T47D (cell line): ENCODE measurements at regions not wholly inside any gene's neighbourhood (a gene's known extent, or its start where the extent isn't known, plus 50 kb on each side); places are given as distances from the start of the nearest gene placed in this dataset.
"Not testable (repeated sequence)": the region's sequence is repeated elsewhere in the genome, so short reads cannot be mapped to it uniquely, and the experiment has no call there.

ENCODE experiments used
- DNase-seq, 2 experiments: peaks; one replicate each; pipeline versions ENCODE4 v3.0.0 to v3.0.0-alpha.2; 2011 to 2012; ENCODE audit warnings: low read depth in 1 of 2, low spot score in 1 of 2
- JUND ChIP-seq: IDR thresholded peaks from 2 replicates; pipeline ENCODE4 v1.6.1; 2012; ENCODE audit warnings: low read depth
- in situ Hi-C: cut with HindIII; loops from 2 replicates; pipeline ENCODE4 v1.10.0; 2016; ENCODE audit warnings: low sequenced_read_pairs, low pct_unique_long_range_greater_than_20kb

DNA sequence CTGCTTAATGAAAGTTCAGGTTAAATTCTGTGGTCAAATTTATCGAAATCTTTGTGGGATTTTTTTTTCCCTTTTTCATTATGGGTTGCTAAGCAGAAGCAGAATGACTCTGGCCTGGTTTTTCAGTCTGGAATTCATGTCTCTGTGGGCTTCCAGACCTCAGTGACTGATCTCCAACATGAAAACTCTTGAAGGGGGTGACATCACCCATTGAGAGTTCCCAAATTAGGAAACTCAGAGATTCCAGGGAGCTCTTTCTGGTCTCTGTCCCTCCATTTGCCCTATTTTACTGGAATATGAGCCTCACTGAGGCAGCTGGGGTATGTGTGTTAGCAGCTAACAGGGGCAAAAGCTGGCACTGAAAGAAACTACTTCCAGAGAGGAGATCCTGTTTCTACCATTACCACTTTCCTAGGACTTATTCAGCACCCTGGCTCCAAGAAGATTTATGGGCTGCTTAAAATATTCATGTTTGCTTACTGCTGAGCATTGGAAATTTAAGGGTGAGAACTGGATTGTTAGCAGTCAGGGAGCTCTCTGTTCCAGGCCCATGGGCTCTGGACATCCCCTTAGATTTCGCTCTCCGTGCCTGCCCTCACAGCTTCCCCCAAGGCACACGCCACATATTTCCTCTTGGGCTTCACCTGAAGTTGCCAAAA, 203.4 kb upstream of the SPAG17 start:
- no peak for DNase-seq
- in situ Hi-C loops = no loop called here
- no peak for TF ChIP-seq JUND

GRCh38 chr1:118381197-118381869, 196.3 kb upstream of the SPAG17 start:
- in situ Hi-C loops = no loop called here
- no peak for TF ChIP-seq JUND
- DNase-seq = no peak

- DNase-seq, in situ Hi-C loops: not testable (repeated sequence)
Observed at GRCh38 chr1:118377183-118377582, 192.2 kb upstream of the SPAG17 start.

- no peak for DNase-seq
- TF ChIP-seq JUND = no peak
- in situ Hi-C loops = no loop called here
Observed at GRCh38 chr1:118371612-118372011, 186.6 kb upstream of the SPAG17 start.

DNA sequence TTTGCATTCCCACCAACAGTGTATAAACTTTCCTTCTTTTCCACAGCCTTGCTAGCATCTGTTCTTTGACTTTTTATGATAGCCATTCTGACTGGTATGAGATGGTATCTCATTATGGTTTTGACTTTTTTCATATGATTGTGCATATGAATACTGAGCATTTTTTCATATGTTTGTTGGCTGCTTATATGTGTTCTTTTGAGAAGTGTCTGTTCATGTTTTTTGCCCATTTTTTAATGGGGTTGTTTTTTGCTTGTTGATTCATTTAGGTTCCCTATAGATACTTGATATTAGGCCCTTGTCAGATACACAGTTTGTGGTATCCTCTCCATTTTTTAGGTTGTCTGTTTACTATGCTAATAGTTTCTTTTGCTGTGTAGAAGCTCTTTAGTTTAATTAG, 185.8 kb upstream of the SPAG17 start:
- DNase-seq = no peak
- TF ChIP-seq JUND = no peak
- in situ Hi-C loops = no loop called here

DNA sequence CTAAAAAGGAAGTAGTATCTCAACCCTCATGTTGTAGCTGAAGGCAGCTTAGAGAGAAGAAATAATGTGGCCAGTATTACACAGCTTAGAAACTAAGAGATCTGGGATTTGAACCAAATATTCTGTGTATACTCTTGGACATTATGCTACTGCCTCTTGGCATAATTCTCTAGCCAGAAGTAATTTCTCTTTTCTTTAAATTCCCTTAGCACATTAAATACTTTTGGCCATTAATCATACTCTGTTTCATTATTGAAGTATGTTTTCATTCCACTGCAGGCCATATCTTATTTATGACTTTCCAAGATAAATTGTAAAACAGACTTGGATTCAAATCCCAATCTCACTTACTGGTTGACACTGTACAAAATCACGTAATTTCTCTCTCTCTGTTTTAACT, 181.3 kb upstream of the SPAG17 start:
- TF ChIP-seq JUND = no peak
- no peak for DNase-seq
- in situ Hi-C loops = no loop called here

DNA sequence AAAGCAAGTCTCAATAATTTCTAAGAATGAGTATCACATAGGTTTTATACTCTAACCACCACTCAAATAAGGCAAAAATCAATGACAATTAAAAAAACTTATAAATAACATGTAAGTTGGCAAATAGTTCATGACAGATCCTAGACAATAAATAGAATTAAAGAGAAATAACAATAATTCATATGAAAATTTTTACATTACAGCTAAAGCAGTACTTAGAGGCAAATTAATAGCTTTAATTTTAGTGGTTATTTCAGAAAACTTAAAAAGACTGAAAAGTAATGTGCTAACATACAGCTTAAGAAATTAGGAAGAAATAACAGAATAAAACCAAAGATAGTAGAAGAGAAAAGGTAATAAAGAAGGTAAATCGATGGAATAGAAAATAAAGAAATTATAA, 179.9 kb upstream of the SPAG17 start:
- in situ Hi-C loops = no loop called here
- no peak for TF ChIP-seq JUND
- DNase-seq = no peak

- TF ChIP-seq JUND = no peak
- no peak for DNase-seq
- in situ Hi-C loops = no loop called here
Observed at GRCh38 chr1:118363396-118363795, 178.4 kb upstream of the SPAG17 start.

DNA sequence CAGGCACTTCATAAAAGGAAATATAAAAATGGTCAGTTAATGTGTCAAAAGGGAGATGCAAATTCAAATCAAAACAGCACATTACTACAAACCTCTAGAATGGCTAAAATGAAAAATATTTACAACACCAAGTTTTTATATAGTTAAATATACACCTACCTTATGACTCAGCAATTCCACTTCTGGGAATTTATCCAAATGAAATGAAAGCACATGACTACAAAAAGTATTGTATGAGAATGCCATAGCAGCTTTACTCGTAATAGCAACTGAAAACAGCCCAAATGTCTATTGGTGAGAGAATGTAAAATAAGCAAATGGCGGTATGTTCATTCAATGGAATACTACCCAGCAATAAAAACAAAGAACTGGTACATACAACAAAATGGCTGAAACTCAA, 175.8 kb upstream of the SPAG17 start:
- DNase-seq = no peak
- TF ChIP-seq JUND = no peak
- in situ Hi-C loops = no loop called here

- in situ Hi-C loops = no loop called here
- no peak for TF ChIP-seq JUND
Observed at GRCh38 chr1:118346936-118347335, 161.9 kb upstream of the SPAG17 start.

GRCh38 chr1:118340928-118341910, 156.2 kb upstream of the SPAG17 start:
- in situ Hi-C loops = no loop called here
- TF ChIP-seq JUND = no peak
- no peak for DNase-seq

More at GRCh38 chr1:118346936-118347335, 161.9 kb upstream of the SPAG17 start:
- DNase-seq = no peak

- no peak for TF ChIP-seq JUND
- in situ Hi-C loops = no loop called here
- no peak for DNase-seq
Observed at GRCh38 chr1:118339400-118340124, 154.5 kb upstream of the SPAG17 start.
